ENCODE measurements at regions not wholly inside any gene's neighbourhood (a gene's known extent, or its start where the extent isn't known, plus 50 kb on each side); places are given as distances from the start of the nearest gene placed in this dataset.
A peak's percentile ranks its signal among the peaks of the same experiment; 100 is the strongest.
"Not testable (repeated sequence)": the region's sequence is repeated elsewhere in the genome, so short reads cannot be mapped to it uniquely, and the experiment has no call there.

GRCh38 chr3:163362151-163362550 lies 1716.1 kb downstream of the SI start:
- TF ChIP-seq, protein P1, sequence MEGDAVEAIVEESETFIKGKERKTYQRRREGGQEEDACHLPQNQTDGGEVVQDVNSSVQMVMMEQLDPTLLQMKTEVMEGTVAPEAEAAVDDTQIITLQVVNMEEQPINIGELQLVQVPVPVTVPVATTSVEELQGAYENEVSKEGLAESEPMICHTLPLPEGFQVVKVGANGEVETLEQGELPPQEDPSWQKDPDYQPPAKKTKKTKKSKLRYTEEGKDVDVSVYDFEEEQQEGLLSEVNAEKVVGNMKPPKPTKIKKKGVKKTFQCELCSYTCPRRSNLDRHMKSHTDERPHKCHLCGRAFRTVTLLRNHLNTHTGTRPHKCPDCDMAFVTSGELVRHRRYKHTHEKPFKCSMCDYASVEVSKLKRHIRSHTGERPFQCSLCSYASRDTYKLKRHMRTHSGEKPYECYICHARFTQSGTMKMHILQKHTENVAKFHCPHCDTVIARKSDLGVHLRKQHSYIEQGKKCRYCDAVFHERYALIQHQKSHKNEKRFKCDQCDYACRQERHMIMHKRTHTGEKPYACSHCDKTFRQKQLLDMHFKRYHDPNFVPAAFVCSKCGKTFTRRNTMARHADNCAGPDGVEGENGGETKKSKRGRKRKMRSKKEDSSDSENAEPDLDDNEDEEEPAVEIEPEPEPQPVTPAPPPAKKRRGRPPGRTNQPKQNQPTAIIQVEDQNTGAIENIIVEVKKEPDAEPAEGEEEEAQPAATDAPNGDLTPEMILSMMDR (conservative IDR thresholded peaks at IDR 0.05; ENCODE audit: low read depth, low read length), result no peak
- DNase-seq (ENCODE audit: low read depth), result no peak
- no peak overlapping the region for H3K4me3 ChIP-seq (ENCODE audit: low read depth, low read length)

- not testable (repeated sequence) for H3K4me3 ChIP-seq (ENCODE audit: low read depth, low read length); DNase-seq (ENCODE audit: low read depth)
These were observed 1716.9 kb downstream of the SI start for GRCh38 chr3:163361357-163361878.

GRCh38 chr3:163347944-163348343 lies 1730.4 kb downstream of the SI start:
- no peak for DNase-seq (ENCODE audit: low read depth)
- no peak overlapping the region for H3K4me3 ChIP-seq (ENCODE audit: low read depth, low read length)
- TF ChIP-seq, protein P1 (conservative IDR thresholded peaks at IDR 0.05; ENCODE audit: low read depth, low read length), result no peak

DNA sequence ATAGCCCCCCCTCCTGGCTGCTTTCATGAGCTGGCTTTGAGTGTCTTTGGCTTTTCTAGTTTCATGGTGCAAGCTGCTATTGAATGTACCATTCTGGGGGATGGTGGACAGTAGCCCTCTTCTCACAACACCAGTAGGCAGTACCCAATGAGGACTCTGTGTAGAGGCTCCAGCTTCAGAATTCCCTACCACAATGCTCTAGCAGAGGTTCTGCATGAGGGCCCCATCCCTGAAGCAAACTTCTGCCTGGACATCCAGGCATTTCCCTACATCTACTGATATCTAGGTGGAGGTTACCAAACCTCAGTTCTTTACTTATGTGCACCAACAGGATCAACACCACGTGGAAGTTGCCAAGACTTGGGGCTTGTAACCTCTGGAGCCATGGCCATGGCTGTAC lies 1742.9 kb downstream of the SI start:
- TF ChIP-seq, protein P1 (conservative IDR thresholded peaks at IDR 0.05; ENCODE audit: low read depth, low read length), result no peak
- no peak for DNase-seq (ENCODE audit: low read depth)
- H3K4me3 ChIP-seq (ENCODE audit: low read depth, low read length), result no peak overlapping the region

DNA sequence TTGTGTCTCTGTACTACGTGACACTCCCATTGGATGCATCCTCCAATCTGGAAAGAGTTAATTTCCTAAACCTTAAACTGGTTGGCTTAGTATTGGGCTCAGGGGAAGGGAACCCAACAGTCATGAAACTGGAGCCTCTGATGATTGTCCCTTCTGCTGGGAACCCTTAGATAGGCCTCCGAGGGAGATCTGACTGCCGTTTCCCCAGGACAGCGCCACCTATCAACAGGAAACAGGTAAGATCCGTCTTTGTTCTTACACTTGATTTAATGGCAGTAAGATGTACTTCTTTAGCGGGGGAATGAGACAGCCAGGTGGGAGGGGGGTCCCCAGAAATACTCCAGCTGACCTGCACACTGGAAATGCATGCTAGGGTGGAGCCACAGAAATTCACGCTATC lies 1749.6 kb downstream of the SI start:
- TF ChIP-seq, protein P1 (conservative IDR thresholded peaks at IDR 0.05; ENCODE audit: low read depth, low read length), result no peak
- DNase-seq (ENCODE audit: low read depth), result no peak

GRCh38 chr3:163327086-163327485 lies 1751.2 kb downstream of the SI start:
- H3K4me3 ChIP-seq (ENCODE audit: low read depth, low read length), result no peak overlapping the region
- peak; percentile 5 for DNase-seq (ENCODE audit: low read depth)
- TF ChIP-seq, protein P1 (conservative IDR thresholded peaks at IDR 0.05; ENCODE audit: low read depth, low read length), result no peak

More for the DNA sequence above, 1749.6 kb downstream of the SI start:
- H3K4me3 ChIP-seq (ENCODE audit: low read depth, low read length), result no peak overlapping the region

- no peak overlapping the region for H3K4me3 ChIP-seq (ENCODE audit: low read depth, low read length)
- no peak for DNase-seq (ENCODE audit: low read depth)
- TF ChIP-seq, protein P1 (conservative IDR thresholded peaks at IDR 0.05; ENCODE audit: low read depth, low read length), result no peak
These were observed 1762.5 kb downstream of the SI start for GRCh38 chr3:163315786-163316185.
